Thyroid gland (tissue), 4 donors: ENCODE measurements at regions not wholly inside any gene's neighbourhood (a gene's known extent, or its start where the extent isn't known, plus 50 kb on each side); places are given as distances from the start of the nearest gene placed in this dataset.

ENCODE experiments used
- DNase-seq, 2 donors: peaks; one replicate each; pipeline ENCODE4 v3.0.0-alpha.2; 2019
- H3K27ac ChIP-seq, 3 donors: fragments of 200-600 bp; sonication (generic); 1 replicate in 2 of 3; 2 replicates in 1 of 3; pipeline ENCODE4 v1.5.1; 2016 to 2019; ENCODE audit warnings: mild to moderate bottlenecking in 1 of 3, moderate library complexity in 1 of 3
- H3K27me3 ChIP-seq: fragments of 200-600 bp; sonication (generic); one replicate; pipeline ENCODE4 v1.5.1; 2019
- H3K36me3 ChIP-seq, 2 donors: fragments of 200-600 bp; sonication (generic); one replicate each; pipeline ENCODE4 v1.5.1; 2016 to 2019
- H3K4me1 ChIP-seq, 2 donors: fragments of 200-600 bp; sonication (generic); one replicate each; pipeline ENCODE4 v1.5.1; 2017 to 2019
- H3K4me3 ChIP-seq, 3 donors: fragments of 200-600 bp; sonication (generic); replicated peaks in 1 of 3; 1 replicate in 2 of 3; 2 replicates in 1 of 3; pipeline ENCODE4 v1.5.1; 2016; ENCODE audit warnings: mild to moderate bottlenecking in 1 of 3
- H3K9me3 ChIP-seq: fragments of 200-600 bp; sonication (generic); one replicate; pipeline ENCODE4 v1.5.1; 2017
- CTCF ChIP-seq, 6 experiments: fragments of 200-600 bp in 3 of 6; fragments of 450-650 bp in 3 of 6; sonication (generic) in 3 of 6; IDR thresholded peaks; one replicate each; pipeline ENCODE4 v1.5.1; 2016 to 2019; ENCODE audit warnings: antibody characterized with exemption in 6 of 6, mild to moderate bottlenecking in 2 of 6, inconsistent platforms in 1 of 6, moderate library complexity in 1 of 6
- POLR2A ChIP-seq, 2 donors: fragments of 450-650 bp; IDR thresholded peaks; one replicate each; pipeline ENCODE4 v1.6.1; 2017; ENCODE audit warnings: antibody characterized with exemption in 2 of 2, mild to moderate bottlenecking in 2 of 2, moderate library complexity in 1 of 2
- WGBS, 2 donors: methylation state at CpG; one replicate each; pipeline ENCODE4 v1.1.5; 2017; 5-methylcytosine and 5-hydroxymethylcytosine counted together
- intact Hi-C: fragments of 100-400 bp; cut with DNase I; formaldehyde crosslinking; loops from one replicate; pipeline ENCODE4 v1.15.1; 2023

- Histone ChIP-seq H3K4me1 (no peaks in the 10 kb centered on the region), H3K27me3 (no peaks in the 10 kb centered on the region), H3K27ac (no peak overlapping the region), H3K36me3 (no peaks in the 10 kb centered on the region), H3K4me3 (no peak overlapping the region), H3K9me3 (no peaks in the 10 kb centered on the region)
- TF ChIP-seq CTCF (IDR thresholded peaks at IDR 0.05): no peak
- TF ChIP-seq POLR2A (IDR thresholded peaks at IDR 0.05): no peak
- intact Hi-C loops: no loop called here
- WGBS, 2 donors: 95% methylated on average over 2 of the region's 2 CpGs
- no peak for DNase-seq
These were observed 64.2 kb upstream of the PAM start for GRCh38 chr5:102690910-102691309.

- Histone ChIP-seq H3K4me1 (no peaks in the 10 kb centered on the region), H3K27ac (no peak overlapping the region), H3K4me3 (no peak overlapping the region), H3K36me3 (no peaks in the 10 kb centered on the region), H3K9me3 (no peaks in the 10 kb centered on the region), H3K27me3 (no peaks in the 10 kb centered on the region)
- intact Hi-C loops: no loop called here
- DNase-seq: no peak
- WGBS, 2 donors: 91 to 100% methylated on average over 1 of the region's 1 CpG
- TF ChIP-seq POLR2A (IDR thresholded peaks at IDR 0.05): no peak
- no peak for TF ChIP-seq CTCF (IDR thresholded peaks at IDR 0.05)
These were observed 63.7 kb upstream of the PAM start for GRCh38 chr5:102691434-102691833.

DNA sequence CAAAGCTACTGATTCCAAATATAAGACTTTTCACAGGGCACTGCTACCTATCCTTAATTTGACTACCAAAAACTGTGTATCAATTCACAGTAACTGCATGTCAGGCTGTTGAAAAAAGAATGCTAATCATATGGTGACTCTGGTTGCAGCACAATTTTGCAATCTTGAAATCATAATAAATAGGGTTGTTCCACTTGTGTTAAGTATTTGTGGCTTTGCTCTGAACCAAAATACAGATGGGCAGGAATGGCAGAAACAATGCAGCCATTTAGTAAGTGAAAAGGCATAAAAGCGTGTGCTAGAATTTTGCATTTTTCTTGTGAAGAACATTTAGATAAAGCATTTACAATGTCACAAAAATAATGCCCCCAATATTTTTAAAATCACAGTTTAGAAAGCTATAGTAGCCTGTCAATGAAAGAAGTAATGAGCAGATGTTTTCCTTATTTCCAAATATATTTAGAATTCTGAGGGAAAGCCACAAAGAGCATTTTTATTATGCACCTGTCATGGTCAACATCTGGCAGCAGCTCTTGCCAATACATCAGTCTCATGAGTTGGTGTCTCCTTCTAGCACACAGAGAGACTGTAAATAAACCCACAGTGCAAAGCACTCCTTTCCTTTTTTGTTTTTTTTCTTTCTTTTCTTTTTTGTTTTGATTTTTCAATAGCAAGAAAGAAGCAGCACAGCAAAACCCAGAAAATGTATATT, 54.8 kb upstream of the PAM start:
- H3K4me3 ChIP-seq: no peak overlapping the region
- 95 to 97% methylated on average over 1 of the region's 1 CpG for WGBS, 2 donors
- no peaks in the 10 kb centered on the region for H3K4me1 ChIP-seq
- intact Hi-C loops: no loop called here
- no peaks in the 10 kb centered on the region for H3K36me3 ChIP-seq
- H3K27me3 ChIP-seq: no peaks in the 10 kb centered on the region
- no peaks in the 10 kb centered on the region for H3K9me3 ChIP-seq
- TF ChIP-seq CTCF (IDR thresholded peaks at IDR 0.05) (no peak), POLR2A (IDR thresholded peaks at IDR 0.05) (no peak)
- no peak for DNase-seq
- no peak overlapping the region for H3K27ac ChIP-seq

- H3K36me3 ChIP-seq: no peaks in the 10 kb centered on the region
- 45 to 56% methylated on average over 2 of the region's 2 CpGs for WGBS, 2 donors
- H3K27me3 ChIP-seq: no peaks in the 10 kb centered on the region
- H3K4me1 ChIP-seq: no peaks in the 10 kb centered on the region
- no peaks in the 10 kb centered on the region for H3K9me3 ChIP-seq
- no peak for DNase-seq
- H3K4me3 ChIP-seq: no peak overlapping the region
- intact Hi-C loops: no loop called here
- H3K27ac ChIP-seq: no peak overlapping the region
- TF ChIP-seq CTCF (IDR thresholded peaks at IDR 0.05): no peak
- TF ChIP-seq POLR2A (IDR thresholded peaks at IDR 0.05): no peak
These were observed 54.2 kb upstream of the PAM start for GRCh38 chr5:102700916-102701315.

DNA sequence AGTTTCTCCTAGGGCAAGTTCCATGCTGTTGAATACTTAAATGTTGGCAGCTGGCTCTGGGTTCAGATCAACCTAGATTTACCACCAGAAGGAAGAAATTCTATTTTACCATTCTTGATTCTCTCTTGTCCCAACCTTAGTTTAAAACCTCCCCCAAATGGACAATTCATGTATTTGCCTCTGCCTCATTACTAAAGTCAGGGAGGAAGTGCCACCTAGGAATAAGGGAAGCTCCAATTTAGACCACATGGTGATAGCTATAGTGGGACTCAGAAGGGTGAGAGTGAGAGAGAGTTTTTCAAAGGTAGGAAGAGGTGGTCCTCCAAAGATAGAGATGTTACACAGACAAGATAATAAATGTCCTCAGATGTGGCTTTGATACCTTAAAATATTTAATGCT, 53.4 kb upstream of the PAM start:
- no peaks in the 10 kb centered on the region for H3K9me3 ChIP-seq

More for the DNA sequence above, 53.4 kb upstream of the PAM start:
- intact Hi-C loops: no loop called here
- Histone ChIP-seq H3K27me3 (no peaks in the 10 kb centered on the region), H3K36me3 (no peaks in the 10 kb centered on the region), H3K4me3 (no peak overlapping the region), H3K4me1 (no peaks in the 10 kb centered on the region), H3K27ac (no peak overlapping the region)
- TF ChIP-seq CTCF (IDR thresholded peaks at IDR 0.05) (no peak), POLR2A (IDR thresholded peaks at IDR 0.05) (no peak)
- DNase-seq: no peak
